Activated T-cell treated with anti-CD3 and anti-CD28 coated beads, Interleukin-2, amount 50 U/mL, for 72 hours (primary cell): ENCODE measurements at regions not wholly inside any gene's neighbourhood (a gene's known extent, or its start where the extent isn't known, plus 50 kb on each side); places are given as distances from the start of the nearest gene placed in this dataset.

Experiments
- ATAC-seq, 2 donors: fragments of 150-1000 bp; cut with Tn5 transposase; replicated peaks in 1 of 2; 2 replicates each; pipeline ENCODE4 v1.10.0; 2021; ENCODE audit warnings: moderate library complexity in 2 of 2, mild to moderate bottlenecking in 1 of 2
- DNase-seq, 2 donors: peaks; one replicate each; pipeline ENCODE4 v3.0.0; 2021 to 2022; ENCODE audit warnings: mixed read lengths in 1 of 2
- H3K27ac Mint-ChIP-seq: one replicate; pipeline ENCODE4 v1.8.0; 2022; ENCODE audit warnings: mild to moderate bottlenecking, moderate library complexity, mixed read lengths
- H3K27me3 Mint-ChIP-seq: one replicate; pipeline ENCODE4 v1.8.0; 2022; ENCODE audit warnings: low read depth, mixed read lengths
- H3K36me3 Mint-ChIP-seq, 2 donors: one replicate each; pipeline ENCODE4 v1.8.0; 2022; ENCODE audit warnings: mixed read lengths in 2 of 2, mild to moderate bottlenecking in 1 of 2; ENCODE audit not compliant: insufficient read depth in 2 of 2
- H3K4me1 Mint-ChIP-seq: one replicate; pipeline ENCODE4 v1.8.0; 2022; ENCODE audit warnings: low read depth, mixed read lengths
- H3K4me3 Mint-ChIP-seq, 2 donors: one replicate each; pipeline ENCODE4 v1.8.0; 2022; ENCODE audit warnings: mild to moderate bottlenecking in 2 of 2, mixed read lengths in 2 of 2, moderate library complexity in 2 of 2
- H3K9me3 Mint-ChIP-seq, 2 donors: one replicate each; pipeline ENCODE4 v1.8.0; 2022; ENCODE audit warnings: mixed read lengths in 2 of 2

DNA sequence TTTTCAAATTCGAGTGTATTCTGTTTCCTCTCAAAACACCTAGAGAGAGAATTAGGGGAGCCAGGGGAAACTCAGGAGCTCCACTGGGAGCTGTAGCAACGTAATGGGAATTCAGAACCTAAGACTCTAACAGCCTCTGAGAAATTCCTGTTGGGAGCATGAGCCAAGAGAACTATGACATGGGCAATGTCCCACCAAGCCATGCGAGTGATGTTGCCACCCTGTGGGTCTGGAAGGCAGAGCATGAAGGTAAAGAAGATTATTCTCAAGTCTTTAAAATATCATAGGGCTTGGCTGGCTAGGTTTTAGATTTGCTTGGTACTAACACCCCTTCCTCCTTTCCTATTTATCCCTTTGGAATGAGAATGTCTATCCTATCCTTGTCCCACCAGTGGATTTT is 392.6 kb upstream of the ADAMTS9 start:
- H3K4me1 Mint-ChIP-seq, result no peaks in the 10 kb centered on the region
- DNase-seq (no peak), ATAC-seq (no peak)
- no peak overlapping the region for H3K27ac Mint-ChIP-seq
- no peaks in the 10 kb centered on the region for H3K36me3 Mint-ChIP-seq
- no peaks in the 10 kb centered on the region for H3K27me3 Mint-ChIP-seq
- peaks cover 5 to 7% of the 10 kb centered on the region in 2 donors for H3K9me3 Mint-ChIP-seq
- H3K4me3 Mint-ChIP-seq, result no peak overlapping the region

DNA sequence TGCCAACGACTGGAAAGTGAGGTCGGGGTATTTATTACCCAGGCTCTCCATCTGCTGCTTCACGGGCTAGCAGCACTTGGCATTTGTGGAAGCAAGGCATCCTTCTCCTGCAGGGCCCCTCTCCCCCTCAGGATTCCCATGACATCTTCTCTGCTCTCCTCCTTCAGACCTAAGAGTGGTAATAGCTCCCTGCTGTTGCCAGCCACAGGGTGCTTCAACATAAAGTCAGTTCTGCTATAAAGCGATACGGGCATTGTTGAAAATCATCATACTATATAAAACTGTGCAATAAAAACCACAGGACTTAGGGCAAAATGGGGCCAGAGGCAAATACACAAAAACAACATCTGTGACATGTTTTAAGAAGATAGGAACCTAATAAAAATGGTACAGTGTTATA is 391.8 kb upstream of the ADAMTS9 start:
- no peak for ATAC-seq
- Mint-ChIP-seq H3K27ac (no peak overlapping the region), H3K4me1 (no peaks in the 10 kb centered on the region), H3K9me3 (peaks cover 5 to 7% of the 10 kb centered on the region in 2 donors), H3K36me3 (no peaks in the 10 kb centered on the region), H3K4me3 (no peak overlapping the region), H3K27me3 (no peaks in the 10 kb centered on the region)
- DNase-seq, result no peak

DNA sequence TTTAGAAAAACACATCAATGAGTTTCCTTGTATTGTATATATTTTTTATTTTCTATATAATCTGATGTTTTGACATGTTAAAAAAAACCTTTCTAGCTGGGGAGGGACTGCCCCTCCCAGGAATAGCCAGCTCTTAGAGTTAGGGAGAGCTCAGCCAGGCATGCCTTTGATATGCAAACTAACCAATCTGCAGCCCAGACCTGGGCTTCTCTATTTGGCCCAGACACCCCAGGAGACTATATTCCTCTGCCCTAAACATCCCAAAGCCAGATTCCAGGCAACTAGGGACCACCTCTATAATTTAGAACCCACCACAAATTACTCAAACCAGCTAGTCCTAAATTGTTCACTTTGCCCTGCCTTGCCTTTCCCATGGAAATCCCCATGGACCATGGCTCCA is 390.9 kb upstream of the ADAMTS9 start:
- Mint-ChIP-seq H3K27ac (no peak overlapping the region), H3K9me3 (peaks cover 5 to 9% of the 10 kb centered on the region in 2 donors), H3K27me3 (no peaks in the 10 kb centered on the region), H3K4me1 (no peaks in the 10 kb centered on the region), H3K4me3 (no peak overlapping the region), H3K36me3 (no peaks in the 10 kb centered on the region)
- ATAC-seq, result no peak
- no peak for DNase-seq

DNA sequence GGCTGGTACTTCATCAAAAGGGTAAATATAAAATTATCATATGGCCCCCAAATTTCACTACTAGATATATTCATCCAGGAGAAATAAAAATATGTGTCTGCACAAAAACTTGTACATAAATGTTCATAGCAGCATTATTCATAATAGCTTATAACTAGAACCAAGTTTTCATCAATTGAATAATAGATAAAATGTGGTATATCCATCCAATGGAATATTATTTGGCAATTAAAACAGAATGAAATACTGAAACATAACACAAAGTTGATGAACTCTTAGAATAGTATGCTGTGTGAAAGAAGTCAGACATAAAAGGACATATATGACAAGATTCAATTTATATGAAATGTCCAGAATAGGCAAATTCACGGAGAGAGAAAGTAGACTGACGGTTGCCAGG is 389.3 kb upstream of the ADAMTS9 start:
- H3K27ac Mint-ChIP-seq, result no peak overlapping the region
- H3K4me3 Mint-ChIP-seq, result no peak overlapping the region
- no peak for DNase-seq
- H3K4me1 Mint-ChIP-seq, result no peaks in the 10 kb centered on the region
- H3K36me3 Mint-ChIP-seq, result no peaks in the 10 kb centered on the region
- ATAC-seq, result no peak
- H3K9me3 Mint-ChIP-seq, result peaks cover 5 to 6% of the 10 kb centered on the region in 2 donors
- H3K27me3 Mint-ChIP-seq, result no peaks in the 10 kb centered on the region

DNA sequence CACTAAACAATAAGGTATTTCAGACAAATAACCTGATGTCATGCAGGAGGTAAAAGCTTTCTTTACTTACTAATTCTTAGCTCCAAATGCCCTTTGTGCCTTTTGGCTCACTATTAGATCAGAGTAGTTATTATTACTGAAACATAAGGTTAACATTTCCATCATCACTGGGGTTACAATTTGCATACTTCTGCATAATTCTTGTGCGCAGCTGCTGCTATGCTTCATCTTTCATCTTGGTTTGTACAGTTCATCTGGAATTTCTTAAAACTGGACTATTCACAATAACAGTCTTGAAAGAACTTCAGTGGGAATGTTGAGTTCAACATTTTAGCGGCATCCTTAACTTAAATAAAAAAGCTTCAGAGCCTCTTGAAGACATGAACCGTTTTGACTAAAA is 383.2 kb upstream of the ADAMTS9 start:
- no peaks in the 10 kb centered on the region for H3K27me3 Mint-ChIP-seq
- DNase-seq, result no peak
- H3K27ac Mint-ChIP-seq, result no peak overlapping the region
- no peak overlapping the region for H3K4me3 Mint-ChIP-seq
- no peaks in the 10 kb centered on the region for H3K36me3 Mint-ChIP-seq
- H3K4me1 Mint-ChIP-seq, result no peaks in the 10 kb centered on the region
- peaks cover 4 to 7% of the 10 kb centered on the region in 2 donors for H3K9me3 Mint-ChIP-seq
- ATAC-seq, result no peak

DNA sequence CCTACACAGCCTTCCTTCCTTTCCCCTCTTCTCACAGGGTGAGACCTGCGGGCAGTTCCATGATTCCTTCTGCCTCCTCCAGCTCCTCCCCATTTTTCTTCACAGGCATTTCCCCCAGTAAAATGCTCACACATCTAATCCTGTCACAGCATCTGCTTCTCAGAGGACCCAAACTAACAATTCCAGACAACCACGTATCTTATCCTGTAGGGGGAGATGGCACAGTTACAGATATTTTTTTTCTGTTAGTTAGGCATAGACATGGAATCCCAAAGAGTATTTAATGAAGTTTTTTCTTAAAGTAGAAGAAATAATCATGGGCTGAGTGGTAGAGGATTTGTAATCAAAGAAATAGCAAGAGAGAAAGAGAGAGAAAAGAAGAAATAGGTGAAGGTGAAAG is 373.1 kb upstream of the ADAMTS9 start:
- Mint-ChIP-seq H3K9me3 (peaks cover 3 to 6% of the 10 kb centered on the region in 2 donors), H3K4me1 (no peaks in the 10 kb centered on the region), H3K4me3 (no peak overlapping the region), H3K27ac (no peak overlapping the region), H3K27me3 (no peaks in the 10 kb centered on the region), H3K36me3 (no peaks in the 10 kb centered on the region)
- no peak for DNase-seq
- no peak for ATAC-seq

DNA sequence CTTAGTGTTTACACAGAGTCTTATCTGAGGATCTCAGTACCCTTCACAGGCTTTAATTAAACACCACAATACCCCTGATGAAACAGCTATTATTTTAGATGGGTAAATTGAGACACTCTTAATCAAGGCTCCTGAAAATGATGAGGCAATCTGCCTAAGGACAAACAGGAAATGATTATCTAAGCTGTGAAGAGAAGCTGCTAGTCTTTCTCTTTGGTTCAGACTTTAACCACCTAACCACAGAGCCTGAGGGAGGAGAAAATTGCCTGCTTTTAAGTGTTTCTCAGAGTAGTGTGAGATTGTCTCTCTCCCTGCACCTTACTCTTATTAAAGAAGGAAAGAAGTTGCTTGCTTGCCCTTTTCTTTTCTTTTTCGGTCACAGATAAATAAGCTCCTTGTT is 364.3 kb upstream of the ADAMTS9 start:
- no peaks in the 10 kb centered on the region for H3K4me1 Mint-ChIP-seq
- H3K36me3 Mint-ChIP-seq, result no peaks in the 10 kb centered on the region
- no peak overlapping the region for H3K27ac Mint-ChIP-seq
- ATAC-seq, result no peak
- no peak for DNase-seq
- no peaks in the 10 kb centered on the region for H3K27me3 Mint-ChIP-seq
- H3K9me3 Mint-ChIP-seq, result peaks cover 10 to 12% of the 10 kb centered on the region in 2 donors
- no peak overlapping the region for H3K4me3 Mint-ChIP-seq

DNA sequence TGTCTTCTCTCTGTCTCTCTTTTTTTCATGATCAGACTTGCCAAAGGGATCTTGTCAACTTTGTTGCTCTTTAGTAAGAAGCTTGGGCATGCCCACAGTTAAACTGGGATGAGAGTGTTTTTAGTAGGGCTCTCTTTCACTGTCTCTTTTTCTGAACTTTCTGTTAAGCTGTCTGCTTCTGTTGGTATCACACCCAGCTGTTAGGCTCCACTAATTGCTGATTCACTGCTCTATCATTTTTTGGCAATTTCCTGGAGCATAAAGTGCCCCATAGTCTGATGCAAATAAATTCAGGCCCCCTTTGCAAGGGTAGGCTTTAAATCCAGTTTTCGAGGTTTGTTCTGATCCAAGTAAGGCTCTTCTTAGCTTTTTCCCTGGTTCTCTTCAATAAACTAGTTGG is 360.4 kb upstream of the ADAMTS9 start:
- ATAC-seq (no peak), DNase-seq (no peak)
- Mint-ChIP-seq H3K27me3 (no peaks in the 10 kb centered on the region), H3K9me3 (peaks cover 6 to 11% of the 10 kb centered on the region in 2 donors), H3K4me1 (no peaks in the 10 kb centered on the region), H3K36me3 (peaks cover 0 to 2% of the 10 kb centered on the region in 2 donors), H3K27ac (no peak overlapping the region), H3K4me3 (no peak overlapping the region)

DNA sequence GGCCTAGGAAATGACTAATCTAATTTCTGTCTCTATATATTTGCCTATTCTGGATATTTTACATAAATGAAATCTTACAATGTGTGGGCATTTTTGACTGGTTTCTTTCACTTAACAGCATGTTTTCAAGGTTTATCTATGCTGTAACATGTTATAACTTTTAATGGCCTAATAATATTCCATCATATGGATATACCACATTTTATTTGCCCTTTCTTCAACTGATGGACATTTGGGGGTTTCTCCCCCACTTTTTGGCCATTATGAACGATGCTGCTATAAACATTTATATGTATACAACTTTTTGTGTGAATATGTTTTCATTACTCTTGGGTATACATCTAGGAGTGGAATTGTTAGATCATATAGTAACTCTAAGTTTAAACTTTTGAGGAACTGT is 357.3 kb upstream of the ADAMTS9 start:
- peaks cover 0 to 2% of the 10 kb centered on the region in 2 donors for H3K36me3 Mint-ChIP-seq
- H3K27me3 Mint-ChIP-seq, result no peaks in the 10 kb centered on the region
- ATAC-seq, result no peak
- H3K27ac Mint-ChIP-seq, result no peak overlapping the region
- DNase-seq, result no peak
- no peak overlapping the region for H3K4me3 Mint-ChIP-seq
- peaks cover 11 to 14% of the 10 kb centered on the region in 2 donors for H3K9me3 Mint-ChIP-seq
- no peaks in the 10 kb centered on the region for H3K4me1 Mint-ChIP-seq

DNA sequence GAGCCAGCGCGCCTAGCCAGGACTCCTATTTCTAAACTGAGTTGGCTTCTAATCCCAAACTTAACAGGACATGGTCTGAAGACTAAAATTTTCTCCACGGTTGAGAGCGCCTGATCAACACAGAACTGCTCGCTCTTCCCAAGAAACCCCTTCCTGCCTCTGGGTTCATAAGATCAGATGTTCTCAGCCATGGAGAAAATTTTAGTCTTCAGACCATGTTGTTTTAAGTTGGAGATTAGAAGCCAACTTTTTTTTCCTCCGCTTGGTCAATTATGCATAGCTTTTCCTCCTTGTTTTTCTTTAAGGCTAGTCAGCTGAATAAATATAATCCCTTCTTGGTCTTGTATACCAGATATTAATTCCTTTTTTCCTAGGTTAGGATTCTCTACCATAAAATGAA is 356.6 kb upstream of the ADAMTS9 start:
- H3K27ac Mint-ChIP-seq, result no peak overlapping the region
- no peak for ATAC-seq
- peaks cover 0 to 2% of the 10 kb centered on the region in 2 donors for H3K36me3 Mint-ChIP-seq

DNA sequence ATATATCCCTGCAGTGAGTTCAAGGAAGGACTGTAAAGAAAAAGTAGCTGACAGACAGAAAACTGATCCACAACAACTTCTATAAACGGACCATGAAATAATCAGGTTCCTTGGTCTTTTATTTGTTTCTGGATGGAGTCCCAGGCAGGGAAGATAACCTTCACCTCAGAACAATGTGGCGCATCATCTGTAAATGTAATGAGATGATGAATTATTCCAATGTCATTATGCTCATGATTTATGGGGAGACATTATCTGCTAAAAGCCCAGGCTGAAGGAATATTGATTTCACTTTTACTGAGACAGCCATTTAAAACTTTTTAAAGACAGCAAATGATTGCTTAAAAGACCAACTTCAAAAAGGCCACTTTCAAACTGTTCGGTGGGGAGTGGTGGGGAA is 354.9 kb upstream of the ADAMTS9 start:
- no peak for DNase-seq
- Mint-ChIP-seq H3K4me1 (no peaks in the 10 kb centered on the region), H3K4me3 (no peak overlapping the region)

More for the DNA sequence above, 356.6 kb upstream of the ADAMTS9 start:
- Mint-ChIP-seq H3K27me3 (no peaks in the 10 kb centered on the region), H3K4me1 (no peaks in the 10 kb centered on the region), H3K9me3 (peaks cover 10 to 12% of the 10 kb centered on the region in 2 donors), H3K4me3 (no peak overlapping the region)
- no peak for DNase-seq

DNA sequence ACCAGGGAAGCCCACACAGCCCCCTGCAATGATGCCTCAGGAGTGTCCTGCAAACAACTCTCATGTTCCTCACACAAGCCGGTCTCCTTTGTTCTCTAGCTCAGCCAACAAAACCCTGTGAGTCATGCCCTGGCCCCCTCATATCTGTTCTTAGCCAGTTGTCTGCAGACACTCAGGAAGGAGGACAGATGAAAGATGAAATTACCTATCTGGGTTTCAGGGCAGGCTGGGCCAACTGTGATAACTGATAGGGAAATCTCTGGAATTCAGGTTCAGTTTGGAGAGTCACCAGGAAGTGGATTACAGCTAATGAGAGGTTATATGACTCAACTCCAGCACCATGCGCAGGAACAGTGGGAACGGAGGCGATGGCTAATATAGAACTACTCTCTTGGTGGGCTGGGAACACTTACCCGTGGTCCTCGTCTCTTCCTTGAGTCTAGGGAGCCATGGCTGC is 352.0 kb upstream of the ADAMTS9 start:
- ATAC-seq, result no peak
- no peak for DNase-seq
- Mint-ChIP-seq H3K36me3 (peaks cover 0 to 2% of the 10 kb centered on the region in 2 donors), H3K27me3 (no peaks in the 10 kb centered on the region), H3K27ac (no peak overlapping the region), H3K4me1 (no peaks in the 10 kb centered on the region), H3K9me3 (peaks cover 7 to 12% of the 10 kb centered on the region in 2 donors), H3K4me3 (no peak overlapping the region)

More for the DNA sequence above, 354.9 kb upstream of the ADAMTS9 start:
- peaks cover 0 to 2% of the 10 kb centered on the region in 2 donors for H3K36me3 Mint-ChIP-seq
- H3K9me3 Mint-ChIP-seq, result peaks cover 10 to 11% of the 10 kb centered on the region in 2 donors
- no peak overlapping the region for H3K27ac Mint-ChIP-seq
- no peaks in the 10 kb centered on the region for H3K27me3 Mint-ChIP-seq
- ATAC-seq, result no peak

DNA sequence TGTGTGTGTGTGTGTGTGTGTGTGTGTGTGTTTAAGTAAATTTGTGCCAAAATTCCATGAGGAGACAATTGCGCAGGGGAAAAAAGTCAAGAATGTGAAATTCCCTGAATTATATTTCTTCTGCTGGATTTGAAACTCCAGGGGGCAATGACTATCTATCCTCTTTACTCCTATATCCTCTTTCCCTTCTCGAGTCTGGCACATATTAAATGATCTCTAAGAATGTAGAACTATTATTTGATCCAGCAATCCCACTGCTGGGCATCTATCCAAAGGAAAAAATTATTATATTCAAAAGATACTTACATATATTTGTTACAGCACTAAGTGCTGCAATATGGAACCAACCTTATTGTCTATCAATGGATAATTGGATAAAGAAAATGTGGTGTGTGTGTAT is 350.1 kb upstream of the ADAMTS9 start:
- Mint-ChIP-seq H3K9me3 (peaks cover 6 to 12% of the 10 kb centered on the region in 2 donors), H3K27me3 (no peaks in the 10 kb centered on the region), H3K4me1 (no peaks in the 10 kb centered on the region), H3K4me3 (no peak overlapping the region), H3K36me3 (no peaks in the 10 kb centered on the region), H3K27ac (no peak overlapping the region)
- ATAC-seq (no peak), DNase-seq (no peak)

DNA sequence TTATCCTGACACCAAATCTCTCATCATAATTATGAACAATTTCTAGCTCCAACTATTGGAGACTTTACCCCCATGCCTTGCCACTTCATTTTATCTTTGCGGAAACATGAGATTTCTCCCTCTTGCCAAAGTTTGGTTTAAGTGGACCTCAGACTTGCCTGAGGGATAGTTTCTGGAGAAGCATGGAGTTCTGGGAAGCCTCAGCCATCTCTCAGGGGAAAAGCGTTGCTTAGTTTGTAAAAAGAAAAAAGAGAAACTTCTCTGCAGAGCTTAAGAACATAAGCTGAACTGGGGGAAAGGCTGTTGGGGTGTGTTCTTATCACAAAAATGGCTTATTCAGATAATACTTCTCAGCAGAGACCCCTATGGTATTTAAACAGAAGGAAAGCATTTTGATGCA is 347.4 kb upstream of the ADAMTS9 start:
- H3K4me1 Mint-ChIP-seq, result peaks cover 7% of the 10 kb centered on the region
- ATAC-seq, result no peak
- peaks cover 8 to 16% of the 10 kb centered on the region in 2 donors for H3K9me3 Mint-ChIP-seq
- no peak for DNase-seq
- no peaks in the 10 kb centered on the region for H3K27me3 Mint-ChIP-seq
- no peak overlapping the region for H3K4me3 Mint-ChIP-seq
- no peak overlapping the region for H3K27ac Mint-ChIP-seq
- H3K36me3 Mint-ChIP-seq, result no peaks in the 10 kb centered on the region
